Glutamatergic neuron (in vitro differentiated cells): ENCODE measurements at regions not wholly inside any gene's neighbourhood (a gene's known extent, or its start where the extent isn't known, plus 50 kb on each side); places are given as distances from the start of the nearest gene placed in this dataset.
"Not testable (repeated sequence)": the region's sequence is repeated elsewhere in the genome, so short reads cannot be mapped to it uniquely, and the experiment has no call there.

Experiments used
- DNase-seq: peaks from one replicate; pipeline ENCODE4 v3.0.0; 2022
- H3K27ac Mint-ChIP-seq: one replicate; pipeline ENCODE4 v1.8.0; 2020; ENCODE audit warnings: mild to moderate bottlenecking, mixed read lengths, inconsistent platforms; ENCODE audit not compliant: unreplicated experiment
- H3K27me3 Mint-ChIP-seq: one replicate; pipeline ENCODE4 v1.8.0; 2020; ENCODE audit warnings: mild to moderate bottlenecking, moderate library complexity, mixed read lengths, inconsistent platforms; ENCODE audit not compliant: unreplicated experiment
- H3K36me3 Mint-ChIP-seq: one replicate; pipeline ENCODE4 v1.8.0; 2020; ENCODE audit warnings: mild to moderate bottlenecking, mixed read lengths, inconsistent platforms; ENCODE audit not compliant: unreplicated experiment
- H3K4me1 Mint-ChIP-seq: one replicate; pipeline ENCODE4 v1.8.0; 2020; ENCODE audit warnings: mild to moderate bottlenecking, low read depth, mixed read lengths, inconsistent platforms; ENCODE audit not compliant: unreplicated experiment
- H3K4me3 Mint-ChIP-seq: one replicate; pipeline ENCODE4 v1.8.0; 2020; ENCODE audit warnings: mild to moderate bottlenecking, mixed read lengths, inconsistent platforms; ENCODE audit not compliant: unreplicated experiment
- H3K9me3 Mint-ChIP-seq: one replicate; pipeline ENCODE4 v1.8.0; 2020; ENCODE audit warnings: mild to moderate bottlenecking, moderate library complexity, mixed read lengths, inconsistent platforms; ENCODE audit not compliant: unreplicated experiment
- TF ChIP-seq, protein P1 (sequence below): fragments of 200-600 bp; sonication (generic); IDR thresholded peaks from one replicate; pipeline ENCODE4 v1.5.0; 2021; ENCODE audit not compliant: partially characterized antibody, unreplicated experiment

DNA sequence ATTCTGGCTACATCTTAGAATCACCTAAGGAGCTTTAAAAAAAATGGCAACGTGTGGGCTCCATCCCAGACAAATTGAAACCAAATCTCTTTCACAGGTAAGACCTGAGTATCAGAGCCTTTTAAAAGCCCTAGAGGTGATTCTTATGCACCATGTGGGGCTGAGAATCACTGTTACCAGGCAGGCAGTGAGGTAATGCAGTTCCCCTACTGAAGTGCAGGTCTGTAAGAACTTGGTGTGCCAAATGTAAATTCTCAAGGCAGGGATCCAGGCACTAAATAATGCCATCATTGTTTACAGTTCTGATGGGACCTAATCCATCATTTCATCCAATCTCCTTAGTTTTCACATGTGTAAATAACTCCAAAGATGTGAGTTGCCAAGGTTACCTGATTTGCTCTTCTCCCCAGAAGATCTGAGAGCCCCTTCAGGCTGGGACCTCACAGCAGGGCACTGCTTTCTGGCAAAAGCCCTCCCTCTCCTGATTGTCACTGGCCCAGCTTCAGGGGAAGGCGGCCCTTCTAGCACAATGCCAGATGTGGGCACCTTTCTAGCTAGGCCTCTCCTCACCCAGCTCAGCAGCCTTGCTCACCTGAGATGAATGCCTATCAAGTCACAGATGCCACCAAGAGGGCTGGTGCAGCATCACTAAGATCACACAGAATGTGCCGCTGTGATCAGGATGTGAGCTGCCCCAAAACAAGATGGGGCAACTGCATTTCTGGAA lies 73.6 kb upstream of the RGPD5 start:
- TF ChIP-seq, protein P1, sequence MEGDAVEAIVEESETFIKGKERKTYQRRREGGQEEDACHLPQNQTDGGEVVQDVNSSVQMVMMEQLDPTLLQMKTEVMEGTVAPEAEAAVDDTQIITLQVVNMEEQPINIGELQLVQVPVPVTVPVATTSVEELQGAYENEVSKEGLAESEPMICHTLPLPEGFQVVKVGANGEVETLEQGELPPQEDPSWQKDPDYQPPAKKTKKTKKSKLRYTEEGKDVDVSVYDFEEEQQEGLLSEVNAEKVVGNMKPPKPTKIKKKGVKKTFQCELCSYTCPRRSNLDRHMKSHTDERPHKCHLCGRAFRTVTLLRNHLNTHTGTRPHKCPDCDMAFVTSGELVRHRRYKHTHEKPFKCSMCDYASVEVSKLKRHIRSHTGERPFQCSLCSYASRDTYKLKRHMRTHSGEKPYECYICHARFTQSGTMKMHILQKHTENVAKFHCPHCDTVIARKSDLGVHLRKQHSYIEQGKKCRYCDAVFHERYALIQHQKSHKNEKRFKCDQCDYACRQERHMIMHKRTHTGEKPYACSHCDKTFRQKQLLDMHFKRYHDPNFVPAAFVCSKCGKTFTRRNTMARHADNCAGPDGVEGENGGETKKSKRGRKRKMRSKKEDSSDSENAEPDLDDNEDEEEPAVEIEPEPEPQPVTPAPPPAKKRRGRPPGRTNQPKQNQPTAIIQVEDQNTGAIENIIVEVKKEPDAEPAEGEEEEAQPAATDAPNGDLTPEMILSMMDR, result no peak
- Mint-ChIP-seq H3K27ac (no peak overlapping the region), H3K4me1 (no peaks in the 10 kb centered on the region), H3K4me3 (no peak overlapping the region), H3K36me3 (no peaks in the 10 kb centered on the region), H3K27me3 (no peaks in the 10 kb centered on the region), H3K9me3 (peaks cover 10% of the 10 kb centered on the region)
- DNase-seq, result no peak

DNA sequence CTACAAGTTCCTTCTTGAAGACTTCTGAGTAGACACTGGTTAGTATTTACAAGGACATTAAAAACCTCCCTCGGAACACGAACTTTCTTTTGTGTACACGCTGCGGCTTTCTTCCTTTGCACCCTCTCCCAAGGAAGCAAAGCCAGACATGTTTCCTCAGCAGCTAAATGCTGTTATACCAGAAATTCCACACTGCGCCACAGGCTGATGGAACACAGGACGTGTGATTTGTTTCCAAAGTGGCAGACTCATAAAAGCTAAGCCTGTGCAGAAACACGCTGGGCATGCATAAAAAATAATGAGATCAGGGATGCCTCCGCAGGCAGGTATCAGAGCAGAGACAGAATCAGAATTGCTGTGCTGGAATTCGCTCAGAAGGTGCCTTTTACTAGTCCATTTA lies 73.0 kb upstream of the RGPD5 start:
- no peaks in the 10 kb centered on the region for H3K27me3 Mint-ChIP-seq
- H3K9me3 Mint-ChIP-seq, result peaks cover 11% of the 10 kb centered on the region
- H3K27ac Mint-ChIP-seq, result no peak overlapping the region
- no peak for DNase-seq
- TF ChIP-seq, protein P1, result no peak
- no peak overlapping the region for H3K4me3 Mint-ChIP-seq
- H3K4me1 Mint-ChIP-seq, result no peaks in the 10 kb centered on the region
- no peaks in the 10 kb centered on the region for H3K36me3 Mint-ChIP-seq

DNA sequence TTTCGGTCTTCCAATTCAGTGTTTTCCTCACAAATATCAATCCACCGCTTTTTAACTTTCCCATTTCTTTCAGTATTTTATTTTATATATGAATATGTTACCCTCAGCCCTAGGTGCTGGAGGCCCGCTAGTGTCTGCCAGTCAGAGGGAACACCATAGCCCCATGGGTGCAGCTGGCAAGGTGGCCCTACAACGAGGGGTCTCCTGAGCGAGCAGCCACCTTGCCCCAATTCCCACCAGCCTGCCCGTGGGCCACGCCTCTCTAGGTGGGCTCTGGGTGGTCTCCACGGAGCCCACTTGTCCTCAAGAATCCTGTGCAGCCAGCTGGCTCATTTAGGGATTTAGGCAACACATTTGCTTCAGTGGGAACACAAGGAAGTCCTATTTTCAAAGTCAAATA lies 72.5 kb upstream of the RGPD5 start:
- Mint-ChIP-seq H3K4me1 (no peaks in the 10 kb centered on the region), H3K27me3 (no peaks in the 10 kb centered on the region), H3K36me3 (no peaks in the 10 kb centered on the region), H3K9me3 (peaks cover 11% of the 10 kb centered on the region), H3K27ac (no peak overlapping the region), H3K4me3 (no peak overlapping the region)
- DNase-seq, result no peak
- TF ChIP-seq, protein P1, result no peak

DNA sequence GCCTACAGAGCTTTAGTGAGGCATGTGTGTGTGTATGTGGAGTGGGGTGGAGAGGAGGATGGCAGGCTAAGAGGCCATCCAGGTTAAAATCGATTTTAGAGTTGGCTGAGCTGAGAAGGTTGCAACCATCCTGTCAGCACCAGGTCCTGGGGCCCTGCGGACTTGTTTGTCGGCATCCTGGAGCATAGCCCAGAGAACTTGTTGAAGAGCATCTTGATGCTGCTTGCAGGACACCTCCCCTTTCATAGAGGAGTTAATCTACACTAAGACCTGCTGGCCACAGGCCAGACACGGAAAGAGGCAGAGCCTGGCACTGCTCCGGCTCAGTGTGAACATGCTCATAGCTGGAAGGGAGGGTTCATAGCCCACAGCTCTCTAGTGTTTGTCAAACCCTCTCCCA lies 72.1 kb upstream of the RGPD5 start:
- TF ChIP-seq, protein P1, result no peak
- H3K27me3 Mint-ChIP-seq, result no peaks in the 10 kb centered on the region
- H3K4me1 Mint-ChIP-seq, result no peaks in the 10 kb centered on the region
- peaks cover 2% of the 10 kb centered on the region for H3K36me3 Mint-ChIP-seq
- H3K4me3 Mint-ChIP-seq, result no peak overlapping the region
- no peak overlapping the region for H3K27ac Mint-ChIP-seq
- no peak for DNase-seq
- H3K9me3 Mint-ChIP-seq, result peaks cover 11% of the 10 kb centered on the region

DNA sequence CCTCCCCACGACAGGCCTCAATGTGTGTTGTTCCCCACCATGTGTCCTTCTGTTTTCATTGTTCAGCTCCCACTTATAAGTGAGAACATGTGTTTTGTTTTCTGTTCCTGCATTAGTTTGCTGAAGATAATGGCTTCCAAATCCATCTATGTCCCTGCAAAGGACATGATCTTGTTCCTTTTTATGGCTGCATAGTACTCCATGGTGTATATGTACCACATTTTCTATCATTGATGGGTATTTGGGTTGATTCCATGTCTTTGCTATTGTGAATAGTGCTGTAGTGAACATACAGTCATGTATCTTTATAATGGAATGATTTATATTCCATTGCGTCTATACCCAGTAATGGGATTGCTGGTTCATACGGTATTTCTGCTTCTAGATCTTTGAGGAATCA lies 71.5 kb upstream of the RGPD5 start:
- H3K4me3 Mint-ChIP-seq, H3K27me3 Mint-ChIP-seq, H3K4me1 Mint-ChIP-seq, H3K36me3 Mint-ChIP-seq, H3K27ac Mint-ChIP-seq, DNase-seq: not testable (repeated sequence)
- peaks cover 11% of the 10 kb centered on the region for H3K9me3 Mint-ChIP-seq

DNA sequence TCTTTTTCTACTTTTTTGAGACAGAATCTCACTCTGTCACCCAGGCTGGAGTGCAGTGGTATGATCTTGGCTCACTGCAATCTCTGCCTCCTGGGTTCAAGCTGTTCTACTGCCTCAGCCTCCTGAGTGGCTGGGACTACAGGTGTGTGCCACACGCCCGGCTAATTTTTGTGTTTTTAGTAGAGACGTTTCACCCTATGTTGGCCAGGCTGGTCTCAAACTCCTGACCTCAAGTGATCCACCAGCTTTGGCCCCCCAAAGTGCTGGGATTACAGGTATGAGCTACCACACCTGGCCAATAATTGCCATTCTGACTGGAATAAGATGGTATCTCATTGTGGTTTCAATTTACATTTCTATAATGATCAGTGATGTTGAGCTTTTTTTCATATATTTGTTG lies 71.0 kb upstream of the RGPD5 start:
- not testable (repeated sequence) for H3K27ac Mint-ChIP-seq, H3K4me3 Mint-ChIP-seq, H3K36me3 Mint-ChIP-seq, H3K4me1 Mint-ChIP-seq, H3K9me3 Mint-ChIP-seq, DNase-seq, H3K27me3 Mint-ChIP-seq
